ENCODE measurements at regions not wholly inside any gene's neighbourhood (a gene's known extent, or its start where the extent isn't known, plus 50 kb on each side); places are given as distances from the start of the nearest gene placed in this dataset.

GRCh38 chr4:147284256-147284835, 196.6 kb upstream of the EDNRA start:
- DNase-seq (no peak), ATAC-seq (ENCODE audit: low read depth) (no peak)
- H3K9me3 Mint-ChIP-seq: no peaks in the 10 kb centered on the region
- ChIA-PET CTCF (no interaction called here), POLR2A (no interaction called here)
- no peak for TF ChIP-seq CTCF (IDR thresholded peaks at IDR 0.05)
- no peaks in the 10 kb centered on the region for H3K36me3 Mint-ChIP-seq (ENCODE audit: low read depth)
- H3K27ac Mint-ChIP-seq: no peak overlapping the region
- H3K4me3 Mint-ChIP-seq: no peak overlapping the region
- no peaks in the 10 kb centered on the region for H3K4me1 Mint-ChIP-seq
- intact Hi-C loops (cut with micrococcal nuclease): no loop called here
- H3K27me3 Mint-ChIP-seq: no peaks in the 10 kb centered on the region

GRCh38 chr4:147284935-147285334, 196.0 kb upstream of the EDNRA start:
- no peak overlapping the region for H3K4me3 Mint-ChIP-seq
- H3K27me3 Mint-ChIP-seq: no peaks in the 10 kb centered on the region
- POLR2A ChIA-PET: no interaction called here
- ATAC-seq (ENCODE audit: low read depth): no peak
- intact Hi-C loops (cut with micrococcal nuclease): no loop called here
- no peaks in the 10 kb centered on the region for H3K9me3 Mint-ChIP-seq
- no peaks in the 10 kb centered on the region for H3K36me3 Mint-ChIP-seq (ENCODE audit: low read depth)
- CTCF ChIA-PET: no interaction called here
- DNase-seq: no peak
- H3K27ac Mint-ChIP-seq: no peak overlapping the region
- no peak for TF ChIP-seq CTCF (IDR thresholded peaks at IDR 0.05)
- no peaks in the 10 kb centered on the region for H3K4me1 Mint-ChIP-seq

- Mint-ChIP-seq H3K9me3 (no peaks in the 10 kb centered on the region), H3K4me1 (no peaks in the 10 kb centered on the region), H3K27ac (no peak overlapping the region), H3K36me3 (ENCODE audit: low read depth) (no peaks in the 10 kb centered on the region), H3K27me3 (no peaks in the 10 kb centered on the region), H3K4me3 (no peak overlapping the region)
- no peak for TF ChIP-seq CTCF (IDR thresholded peaks at IDR 0.05)
- POLR2A ChIA-PET: no interaction called here
- ATAC-seq (ENCODE audit: low read depth) (no peak), DNase-seq (no peak)
- intact Hi-C loops (cut with micrococcal nuclease): no loop called here
- CTCF ChIA-PET: no interaction called here
Observed at GRCh38 chr4:147285751-147286150, 195.1 kb upstream of the EDNRA start.

GRCh38 chr4:147286846-147287587, 193.9 kb upstream of the EDNRA start:
- CTCF ChIA-PET: no interaction called here
- no peak for ATAC-seq (ENCODE audit: low read depth)
- no peak for TF ChIP-seq CTCF (IDR thresholded peaks at IDR 0.05)

GRCh38 chr4:147287588-147287890, 193.4 kb upstream of the EDNRA start:
- no peak for TF ChIP-seq CTCF (IDR thresholded peaks at IDR 0.05)

More at GRCh38 chr4:147286846-147287587, 193.9 kb upstream of the EDNRA start:
- H3K4me3 Mint-ChIP-seq: no peak overlapping the region
- intact Hi-C loops (cut with micrococcal nuclease): no loop called here
- no peaks in the 10 kb centered on the region for H3K4me1 Mint-ChIP-seq
- H3K27me3 Mint-ChIP-seq: no peaks in the 10 kb centered on the region
- H3K36me3 Mint-ChIP-seq (ENCODE audit: low read depth): no peaks in the 10 kb centered on the region
- H3K27ac Mint-ChIP-seq: no peak overlapping the region
- POLR2A ChIA-PET: no interaction called here
- DNase-seq: no peak
- no peaks in the 10 kb centered on the region for H3K9me3 Mint-ChIP-seq

More at GRCh38 chr4:147287588-147287890, 193.4 kb upstream of the EDNRA start:
- intact Hi-C loops (cut with micrococcal nuclease): no loop called here
- Mint-ChIP-seq H3K27me3 (no peaks in the 10 kb centered on the region), H3K9me3 (no peaks in the 10 kb centered on the region), H3K36me3 (ENCODE audit: low read depth) (no peaks in the 10 kb centered on the region), H3K4me3 (no peak overlapping the region), H3K4me1 (no peaks in the 10 kb centered on the region), H3K27ac (no peak overlapping the region)
- ChIA-PET POLR2A (no interaction called here), CTCF (no interaction called here)
- no peak for DNase-seq
- ATAC-seq (ENCODE audit: low read depth): no peak
